A549 (cell line): ENCODE measurements at regions not wholly inside any gene's neighbourhood (a gene's known extent, or its start where the extent isn't known, plus 50 kb on each side); places are given as distances from the start of the nearest gene placed in this dataset.

Experiments
- CTCF ChIP-seq: fragments of >200 bp; sonication (Bioruptor Twin); formaldehyde crosslinking; IDR thresholded peaks from 3 replicates; pipeline ENCODE4 v1.5.1; 2016
- E2F6 ChIP-seq: IDR thresholded peaks from 2 replicates; pipeline ENCODE4 v1.6.1; 2012; ENCODE audit warnings: low read depth, borderline replicate concordance
- ELK1 ChIP-seq: fragments of 150-350 bp; IDR thresholded peaks from 2 replicates; pipeline ENCODE4 v1.6.1; 2014; ENCODE audit warnings: low read depth, mild to moderate bottlenecking, low read length
- HMGXB4 ChIP-seq: fragments of 250-450 bp; sonication (Bioruptor Pico); IDR thresholded peaks from 2 replicates; pipeline ENCODE4 v1.5.0; 2021; ENCODE audit warnings: mild to moderate bottlenecking, moderate library complexity, borderline replicate concordance
- MAFK ChIP-seq: fragments of 450-650 bp; IDR thresholded peaks from 2 replicates; pipeline ENCODE4 v1.6.1; 2014; ENCODE audit not compliant: partially characterized antibody
- POLR2A ChIP-seq: IDR thresholded peaks from 2 replicates; pipeline ENCODE4 v1.6.1; 2012; ENCODE audit warnings: mild to moderate bottlenecking, low read length
- SREBF2 ChIP-seq: fragments of 450-650 bp; IDR thresholded peaks from 2 replicates; pipeline ENCODE4 v1.6.1; 2014; ENCODE audit warnings: mild to moderate bottlenecking, moderate library complexity

GRCh38 chr2:47688561-47688960, 94.4 kb upstream of the MSH6 start:
- no peak for TF ChIP-seq POLR2A
- TF ChIP-seq CTCF, result no peak
- no peak for TF ChIP-seq E2F6
- TF ChIP-seq SREBF2, result no peak
- no peak for TF ChIP-seq MAFK
- TF ChIP-seq HMGXB4 (CRISPR knock-in tag), result no peak
- TF ChIP-seq ELK1, result no peak
